MCF 10A (cell line): ENCODE measurements at regions not wholly inside any gene's neighbourhood (a gene's known extent, or its start where the extent isn't known, plus 50 kb on each side); places are given as distances from the start of the nearest gene placed in this dataset.

Experiments
- BruUV-seq: library from RNA; stranded (reverse); fragments of 400-500 nt; replicated peaks from 2 replicates; lab custom pipeline; 2021; lab: Mats Ljungman, UMichigan
- CTCF ChIA-PET: fragments of 300-600 bp; sonication (Branson Sonifier 250); formaldehyde crosslinking; extraction: SDS; loops from one replicate; lab custom pipeline; 2021; ENCODE audit warnings: antibody characterized with exemption, inconsistent platforms; lab: Yijun Ruan, JAX
- POLR2A ChIA-PET: fragments of 300-600, 350-650 bp; sonication (Branson Sonifier 250); formaldehyde crosslinking; extraction: SDS; loops from one replicate; lab custom pipeline; 2020; ENCODE audit warnings: antibody characterized with exemption, inconsistent platforms; lab: Yijun Ruan, JAX
- DNase-seq: peaks from one replicate; pipeline ENCODE4 v3.0.0-alpha.2; 2018; ENCODE audit not compliant: unreplicated experiment
- H3K27ac Mint-ChIP-seq: one replicate; pipeline ENCODE4 v1.8.0; 2022; ENCODE audit warnings: mild to moderate bottlenecking, low read depth, mixed read lengths; ENCODE audit not compliant: unreplicated experiment
- H3K27me3 Mint-ChIP-seq: one replicate; pipeline ENCODE4 v1.8.0; 2022; ENCODE audit warnings: mixed read lengths; ENCODE audit not compliant: insufficient read depth, unreplicated experiment
- H3K36me3 Mint-ChIP-seq: one replicate; pipeline ENCODE4 v1.8.0; 2022; ENCODE audit warnings: mild to moderate bottlenecking, moderate library complexity, mixed read lengths; ENCODE audit not compliant: insufficient read depth, unreplicated experiment
- H3K4me1 Mint-ChIP-seq: one replicate; pipeline ENCODE4 v1.8.0; 2022; ENCODE audit warnings: mixed read lengths; ENCODE audit not compliant: insufficient read depth, unreplicated experiment
- H3K4me3 Mint-ChIP-seq: one replicate; pipeline ENCODE4 v1.8.0; 2022; ENCODE audit warnings: mild to moderate bottlenecking, moderate library complexity, mixed read lengths; ENCODE audit not compliant: unreplicated experiment
- H3K9me3 Mint-ChIP-seq: one replicate; pipeline ENCODE4 v1.8.0; 2022; ENCODE audit warnings: mixed read lengths; ENCODE audit not compliant: unreplicated experiment
- CTCF ChIP-seq: fragments of 200-600 bp; IDR thresholded peaks from one replicate; pipeline ENCODE4 v1.8.0; 2022; ENCODE audit warnings: antibody characterized with exemption, mild to moderate bottlenecking; ENCODE audit not compliant: unreplicated experiment
- intact Hi-C: fragments of 100-400 bp; cut with micrococcal nuclease; formaldehyde crosslinking; loops from 2 replicates; pipeline ENCODE4 v1.14.1; 2022

DNA sequence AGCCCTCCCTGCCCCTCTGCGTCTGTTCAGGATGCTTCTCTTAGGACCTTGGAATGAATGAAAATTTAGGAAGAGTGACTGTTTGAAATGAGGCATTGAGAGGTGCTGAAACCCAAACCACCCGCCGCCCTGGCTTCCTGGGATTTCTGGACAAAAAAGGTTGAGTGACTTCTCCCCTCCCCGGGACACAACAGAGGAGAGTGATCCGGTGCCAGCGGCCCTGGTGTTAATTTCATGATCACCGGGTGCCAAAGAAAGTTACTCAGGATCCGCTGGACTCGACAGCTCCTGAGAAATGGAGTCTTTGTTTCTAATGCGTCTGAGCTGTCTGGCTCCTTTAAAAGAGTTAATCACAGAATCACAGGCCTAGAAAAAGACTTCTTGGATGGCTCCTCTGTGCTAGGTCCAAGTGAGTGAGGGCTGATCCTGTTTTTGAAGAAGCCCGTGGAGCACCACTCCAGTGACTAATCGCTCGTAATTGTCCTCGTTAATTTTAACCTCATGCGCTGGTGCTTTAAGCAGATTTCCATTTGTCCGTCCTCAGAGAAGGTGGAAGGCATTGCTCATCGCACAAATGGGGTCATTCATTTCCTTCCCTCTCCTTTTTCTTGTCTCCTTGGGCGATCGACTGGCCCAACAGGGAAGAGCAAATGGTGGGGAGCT lies 144.4 kb upstream of the ZFHX3 start:
- DNase-seq: no peak
- ChIA-PET POLR2A (no interaction called here), CTCF (interaction anchor here (0.7 to 1.8 kb wide), 3 partner anchors 25 to 360 kb away, joined by 3 to 6 read pairs (median 5); no protein-coding TSS in a partner anchor)
- TF ChIP-seq CTCF: no peak
- Mint-ChIP-seq H3K4me3 (no peak overlapping the region), H3K9me3 (no peaks in the 10 kb centered on the region), H3K27me3 (peaks cover 20% of the 10 kb centered on the region), H3K4me1 (no peaks in the 10 kb centered on the region), H3K27ac (no peak overlapping the region), H3K36me3 (no peaks in the 10 kb centered on the region)
- intact Hi-C loops: loop anchor here (10.0 kb wide), 2 partner anchors 528 to 1068 kb away; no protein-coding TSS in a partner anchor
- BruUV-seq: no TSS peak

DNA sequence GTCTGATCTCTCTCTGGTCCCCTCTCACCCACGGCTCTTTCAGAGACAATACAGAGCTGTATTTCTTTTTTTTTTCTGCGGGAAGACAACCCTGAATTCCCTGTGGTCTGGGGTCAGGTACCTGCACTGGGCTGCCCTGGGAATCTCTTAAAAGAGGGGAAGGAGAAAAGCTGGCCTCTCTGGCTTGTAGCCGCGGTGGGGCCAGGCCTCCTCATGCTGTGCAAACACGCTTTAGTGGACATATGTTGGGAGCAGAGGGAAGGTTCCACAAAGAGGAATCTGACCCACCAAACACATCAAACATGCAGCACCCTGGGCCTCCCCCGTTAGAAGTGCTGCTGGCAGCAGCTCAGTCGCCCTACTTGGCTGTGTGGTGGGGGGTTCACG lies 143.7 kb upstream of the ZFHX3 start:
- ChIA-PET POLR2A (no interaction called here), CTCF (interaction anchor here (1.8 kb wide), 1 partner anchor 359 kb away, joined by 5 read pairs; no protein-coding TSS in a partner anchor)
- Mint-ChIP-seq H3K4me3 (no peak overlapping the region), H3K36me3 (no peaks in the 10 kb centered on the region), H3K9me3 (no peaks in the 10 kb centered on the region), H3K4me1 (no peaks in the 10 kb centered on the region), H3K27me3 (peaks cover 20% of the 10 kb centered on the region), H3K27ac (no peak overlapping the region)
- TF ChIP-seq CTCF: no peak
- no peak for DNase-seq
- BruUV-seq: no TSS peak
- intact Hi-C loops: loop anchor here (10.0 kb wide), 2 partner anchors 527 to 1067 kb away; no protein-coding TSS in a partner anchor

DNA sequence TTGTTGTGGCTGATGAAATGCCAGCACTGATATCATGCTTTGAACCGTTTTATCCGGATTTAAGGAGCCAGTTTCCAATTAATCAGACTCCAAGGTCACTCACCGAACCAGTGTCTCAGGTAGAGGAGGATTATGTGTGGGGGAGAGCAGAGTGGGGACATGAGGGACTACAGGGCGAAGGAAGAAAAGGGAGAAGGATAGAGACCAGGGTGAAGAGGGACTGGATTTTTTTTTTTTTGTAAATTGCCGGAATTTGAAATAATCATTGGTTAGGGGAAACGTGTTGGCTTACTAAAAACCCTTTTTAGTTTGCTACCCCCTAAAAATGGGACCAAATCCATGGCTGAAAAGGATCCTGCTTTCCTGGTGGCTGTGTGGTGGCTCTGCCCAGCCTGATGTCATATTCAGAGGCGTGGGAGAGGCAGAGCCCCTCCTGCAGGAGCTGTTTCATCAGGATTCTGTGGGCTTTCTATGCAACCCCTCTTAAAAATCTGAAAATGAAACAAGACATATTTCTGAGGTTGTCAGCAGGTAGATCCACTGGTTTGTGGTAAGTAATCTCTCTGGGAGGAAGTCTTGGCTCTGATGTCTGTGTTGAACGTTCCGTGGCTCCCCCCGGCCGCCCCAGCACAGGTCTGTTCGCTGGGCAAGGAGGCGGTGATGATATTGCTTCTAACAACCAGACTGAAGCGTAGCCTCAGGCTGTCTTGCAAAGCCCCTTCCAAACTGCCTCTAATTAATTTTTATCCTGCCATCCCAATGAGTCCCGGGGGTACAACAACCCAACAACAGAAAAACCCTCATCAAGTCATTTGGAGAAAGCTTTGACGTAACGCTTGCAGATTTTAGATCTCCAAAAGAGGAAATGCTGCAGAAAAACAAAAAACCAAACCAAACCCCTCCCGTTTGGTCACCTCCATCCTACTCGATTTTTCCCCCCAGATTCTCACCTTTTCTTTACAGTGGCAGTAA lies 143.0 kb upstream of the ZFHX3 start:
- peaks cover 20% of the 10 kb centered on the region for H3K27me3 Mint-ChIP-seq
- CTCF ChIA-PET: interaction anchor here (0.5 to 1.8 kb wide), 2 partner anchors 132 to 358 kb away, joined by 3 to 5 read pairs; no protein-coding TSS in a partner anchor
- DNase-seq: no peak
- H3K4me1 Mint-ChIP-seq: no peaks in the 10 kb centered on the region
- H3K9me3 Mint-ChIP-seq: no peaks in the 10 kb centered on the region
- POLR2A ChIA-PET: no interaction called here
- no peak overlapping the region for H3K27ac Mint-ChIP-seq
- no peak overlapping the region for H3K4me3 Mint-ChIP-seq
- TF ChIP-seq CTCF: no peak
- BruUV-seq: no TSS peak
- intact Hi-C loops: loop anchor here (10.0 kb wide), 2 partner anchors 526 to 1066 kb away; no protein-coding TSS in a partner anchor
- H3K36me3 Mint-ChIP-seq: no peaks in the 10 kb centered on the region

DNA sequence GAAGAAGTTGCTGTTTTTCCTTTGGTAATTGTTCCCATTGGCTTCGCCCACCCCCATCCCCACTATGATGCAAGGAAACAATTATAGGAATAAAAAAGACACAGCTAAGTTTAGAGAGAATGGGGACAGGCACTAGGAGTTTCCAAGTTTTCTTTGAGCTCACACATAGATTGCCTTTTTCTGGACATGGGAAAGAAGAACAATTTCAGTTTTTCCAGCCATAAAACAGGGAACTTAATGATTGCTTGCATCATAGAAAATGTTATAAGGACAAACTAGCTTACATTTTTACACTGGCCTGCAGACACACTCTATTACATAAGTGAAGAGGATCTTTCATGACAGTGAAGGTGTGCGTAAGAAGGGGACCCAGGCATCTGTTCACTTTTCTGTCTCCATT lies 142.3 kb upstream of the ZFHX3 start:
- CTCF ChIA-PET: no interaction called here
- Mint-ChIP-seq H3K27ac (no peak overlapping the region), H3K27me3 (peaks cover 20% of the 10 kb centered on the region), H3K9me3 (no peaks in the 10 kb centered on the region), H3K4me3 (no peak overlapping the region), H3K4me1 (no peaks in the 10 kb centered on the region), H3K36me3 (no peaks in the 10 kb centered on the region)
- TF ChIP-seq CTCF: no peak
- DNase-seq: no peak
- POLR2A ChIA-PET: no interaction called here
- BruUV-seq: no TSS peak
- intact Hi-C loops: loop anchor here (10.0 kb wide), 2 partner anchors 525 to 1065 kb away; no protein-coding TSS in a partner anchor
